ENCODE measurements at regions not wholly inside any gene's neighbourhood (a gene's known extent, or its start where the extent isn't known, plus 50 kb on each side); places are given as distances from the start of the nearest gene placed in this dataset.

DNA sequence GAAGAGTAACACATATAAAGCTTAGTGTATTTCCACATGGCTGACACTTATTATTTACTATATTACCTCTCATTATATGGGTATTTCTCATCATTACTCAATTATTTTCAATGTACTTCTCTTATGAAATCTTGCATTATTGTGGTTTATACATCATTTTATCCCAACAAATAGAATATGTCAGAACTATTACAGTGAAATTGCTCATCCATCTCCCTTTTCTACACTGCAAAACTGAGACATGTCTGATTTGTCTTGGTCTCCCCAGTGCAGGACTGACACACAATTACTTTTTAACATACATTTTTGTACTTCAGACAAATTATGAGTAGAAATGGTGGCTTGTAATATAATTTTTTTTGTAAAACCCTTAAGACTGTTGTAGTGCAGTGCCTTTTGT, 600.9 kb downstream of the PLCL1 start:
- Histone ChIP-seq H3K27me3 (no peaks in the 10 kb centered on the region), H3K4me3 (no peak overlapping the region), H3K4me1 (no peaks in the 10 kb centered on the region), H3K9me3 (no peaks in the 10 kb centered on the region), H3K27ac (no peak overlapping the region), H3K36me3 (no peaks in the 10 kb centered on the region)
- no peak for TF ChIP-seq CTCF (IDR thresholded peaks at IDR 0.05)
- DNase-seq = no peak
- intact Hi-C loops (cut with DNase I; ENCODE audit: low total_unique reads) = no loop called here

- Histone ChIP-seq H3K4me3 (no peak overlapping the region), H3K36me3 (no peaks in the 10 kb centered on the region), H3K27me3 (no peaks in the 10 kb centered on the region), H3K9me3 (no peaks in the 10 kb centered on the region), H3K4me1 (no peaks in the 10 kb centered on the region), H3K27ac (no peak overlapping the region)
- intact Hi-C loops (cut with DNase I; ENCODE audit: low total_unique reads) = no loop called here
- DNase-seq = no peak
- no peak for TF ChIP-seq CTCF (IDR thresholded peaks at IDR 0.05)
These were observed 597.3 kb downstream of the PLCL1 start for GRCh38 chr2:198401644-198402043.

DNA sequence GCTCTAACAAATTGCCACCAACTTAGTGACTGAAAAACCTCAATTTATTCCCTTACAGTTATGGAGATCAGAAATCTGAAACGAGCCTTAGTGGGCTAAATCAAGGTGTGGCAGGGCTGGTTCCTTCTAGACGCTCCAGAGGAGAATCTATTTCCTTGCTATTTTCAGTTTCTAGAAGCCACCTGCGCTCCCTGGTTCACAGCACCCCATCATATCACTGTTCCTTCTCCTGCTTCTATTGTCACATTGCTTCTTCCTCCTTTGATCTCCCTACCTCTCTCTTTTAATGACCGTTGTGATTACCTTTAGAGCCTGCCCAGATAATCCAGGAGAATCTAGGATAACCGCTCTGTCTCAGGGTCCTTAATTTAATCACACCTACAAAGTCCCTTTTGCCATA, 596.6 kb downstream of the PLCL1 start:
- H3K9me3 ChIP-seq = no peaks in the 10 kb centered on the region
- intact Hi-C loops (cut with DNase I; ENCODE audit: low total_unique reads) = no loop called here
- DNase-seq = no peak
- H3K36me3 ChIP-seq = no peaks in the 10 kb centered on the region
- H3K27ac ChIP-seq = no peak overlapping the region
- H3K27me3 ChIP-seq = no peaks in the 10 kb centered on the region
- H3K4me1 ChIP-seq = no peaks in the 10 kb centered on the region
- no peak overlapping the region for H3K4me3 ChIP-seq
- no peak for TF ChIP-seq CTCF (IDR thresholded peaks at IDR 0.05)

- no peak for DNase-seq
- Histone ChIP-seq H3K9me3 (no peaks in the 10 kb centered on the region), H3K27me3 (no peaks in the 10 kb centered on the region), H3K36me3 (no peaks in the 10 kb centered on the region), H3K27ac (no peak overlapping the region), H3K4me3 (no peak overlapping the region), H3K4me1 (no peaks in the 10 kb centered on the region)
- intact Hi-C loops (cut with DNase I; ENCODE audit: low total_unique reads) = no loop called here
- no peak for TF ChIP-seq CTCF (IDR thresholded peaks at IDR 0.05)
These were observed 589.8 kb downstream of the PLCL1 start for GRCh38 chr2:198394208-198394607.

DNA sequence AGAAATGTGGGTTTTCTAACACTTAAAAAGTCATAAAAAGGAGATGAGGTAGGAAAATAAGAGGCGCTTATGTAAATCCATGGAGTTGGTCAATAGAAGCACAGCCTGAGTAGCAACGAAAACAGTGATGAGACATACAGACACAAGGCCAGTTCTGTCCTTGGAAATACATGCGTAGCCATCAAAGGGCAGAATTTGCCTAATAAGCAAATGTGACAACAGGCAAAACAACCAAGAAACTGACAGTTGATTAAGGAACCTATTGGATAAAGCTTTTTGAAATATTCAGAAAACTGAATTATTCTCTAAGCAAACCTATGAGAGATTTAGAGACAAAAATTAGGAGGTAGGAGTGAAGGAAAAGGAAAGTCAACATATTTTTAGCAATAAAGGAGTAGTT, 586.3 kb downstream of the PLCL1 start:
- intact Hi-C loops (cut with DNase I; ENCODE audit: low total_unique reads) = no loop called here

More for the DNA sequence above, 586.3 kb downstream of the PLCL1 start:
- H3K27ac ChIP-seq = no peak overlapping the region
- no peaks in the 10 kb centered on the region for H3K9me3 ChIP-seq
- no peak for DNase-seq
- H3K27me3 ChIP-seq = no peaks in the 10 kb centered on the region
- TF ChIP-seq CTCF (IDR thresholded peaks at IDR 0.05) = no peak
- no peak overlapping the region for H3K4me3 ChIP-seq
- H3K36me3 ChIP-seq = no peaks in the 10 kb centered on the region
- no peaks in the 10 kb centered on the region for H3K4me1 ChIP-seq
